Hematopoietic multipotent progenitor cell treated with erythropoietin and hydrocortisone succinate and interleukin-3 and kit ligand, for 8 days (in vitro differentiated cells): ENCODE measurements at regions not wholly inside any gene's neighbourhood (a gene's known extent, or its start where the extent isn't known, plus 50 kb on each side); places are given as distances from the start of the nearest gene placed in this dataset.
"Not testable (repeated sequence)": the region's sequence is repeated elsewhere in the genome, so short reads cannot be mapped to it uniquely, and the experiment has no call there.

Experiments used
- DNase-seq: peaks from one replicate; pipeline ENCODE4 v3.0.0-alpha.2; 2015

- DNase-seq: not testable (repeated sequence)
Measured at GRCh38 chr9:33740958-33741357, 54.4 kb upstream of the PRSS3 start.

GRCh38 chr9:33742051-33742450, 53.3 kb upstream of the PRSS3 start:
- no peak for DNase-seq

- DNase-seq: peak; percentile 59
Measured at GRCh38 chr9:33742519-33742918, 52.8 kb upstream of the PRSS3 start.
